Activated T-cell treated with anti-CD3 and anti-CD28 coated beads, Interleukin-2, amount 50 U/mL, for 48 hours (primary cell): ENCODE measurements at regions not wholly inside any gene's neighbourhood (a gene's known extent, or its start where the extent isn't known, plus 50 kb on each side); places are given as distances from the start of the nearest gene placed in this dataset.

Source experiments
- DNase-seq, 2 experiments: peaks; one replicate each; pipeline ENCODE4 v3.0.0-alpha.2; 2020

DNA sequence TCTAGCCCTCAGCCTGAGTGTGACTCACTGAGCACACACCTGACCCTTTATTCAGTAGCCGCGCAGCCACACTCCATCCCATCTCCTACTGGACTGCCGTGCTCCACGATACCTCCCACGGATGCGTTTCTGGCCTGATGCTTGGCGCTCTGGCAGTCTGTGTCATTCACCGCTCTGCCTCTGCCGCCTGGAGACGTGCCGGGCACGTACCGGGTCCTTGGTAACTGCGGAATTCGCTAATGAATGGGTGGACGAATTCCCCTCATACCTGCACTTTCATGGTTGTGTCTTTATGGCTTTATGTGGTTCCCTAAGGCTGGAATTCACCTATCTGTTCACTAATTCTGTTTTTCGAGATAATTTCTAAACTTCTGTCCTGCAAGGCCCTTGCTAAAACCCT lies 405.7 kb downstream of the QKI start:
- no peak for DNase-seq

- no peak for DNase-seq
Measured at GRCh38 chr6:163818719-163819118, 404.2 kb downstream of the QKI start.

DNA sequence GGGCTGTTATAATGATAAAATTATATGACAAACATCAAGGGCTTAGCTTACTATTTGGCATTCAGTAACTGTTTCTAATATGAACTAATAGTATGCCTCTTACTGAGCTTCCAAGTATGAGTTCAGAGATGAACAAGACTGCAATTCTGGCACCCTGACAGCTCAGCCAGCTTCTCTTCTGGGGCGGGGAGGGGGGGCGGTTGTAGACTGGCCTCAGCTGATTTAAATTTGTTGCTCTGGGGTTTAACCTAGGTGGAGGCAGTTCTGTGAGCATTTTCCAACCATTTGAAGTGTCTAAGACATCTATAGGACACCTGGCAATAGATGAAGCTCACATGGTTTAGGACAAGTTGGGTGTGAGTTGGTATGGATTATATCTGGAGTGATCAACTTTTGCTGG lies 401.9 kb downstream of the QKI start:
- no peak for DNase-seq

DNA sequence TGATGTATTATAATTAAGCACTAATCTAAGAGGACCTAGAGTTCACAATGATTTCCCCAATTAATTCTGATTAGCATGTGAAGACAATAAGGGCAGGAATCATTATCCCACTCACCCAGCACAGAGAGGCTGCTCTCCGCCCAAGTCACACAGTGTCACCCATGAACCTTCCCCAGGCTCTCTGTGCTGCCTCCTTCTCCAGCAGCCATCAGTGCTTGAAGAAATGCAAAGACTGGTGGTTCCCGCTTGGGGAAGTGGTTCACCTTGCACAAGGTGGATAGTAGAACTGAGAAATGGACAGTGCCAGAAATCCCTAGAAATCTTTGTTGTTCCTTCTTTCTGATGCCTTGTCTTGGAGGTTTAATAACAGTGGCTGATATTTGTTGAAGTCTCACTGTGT lies 401.3 kb downstream of the QKI start:
- DNase-seq: no peak

DNA sequence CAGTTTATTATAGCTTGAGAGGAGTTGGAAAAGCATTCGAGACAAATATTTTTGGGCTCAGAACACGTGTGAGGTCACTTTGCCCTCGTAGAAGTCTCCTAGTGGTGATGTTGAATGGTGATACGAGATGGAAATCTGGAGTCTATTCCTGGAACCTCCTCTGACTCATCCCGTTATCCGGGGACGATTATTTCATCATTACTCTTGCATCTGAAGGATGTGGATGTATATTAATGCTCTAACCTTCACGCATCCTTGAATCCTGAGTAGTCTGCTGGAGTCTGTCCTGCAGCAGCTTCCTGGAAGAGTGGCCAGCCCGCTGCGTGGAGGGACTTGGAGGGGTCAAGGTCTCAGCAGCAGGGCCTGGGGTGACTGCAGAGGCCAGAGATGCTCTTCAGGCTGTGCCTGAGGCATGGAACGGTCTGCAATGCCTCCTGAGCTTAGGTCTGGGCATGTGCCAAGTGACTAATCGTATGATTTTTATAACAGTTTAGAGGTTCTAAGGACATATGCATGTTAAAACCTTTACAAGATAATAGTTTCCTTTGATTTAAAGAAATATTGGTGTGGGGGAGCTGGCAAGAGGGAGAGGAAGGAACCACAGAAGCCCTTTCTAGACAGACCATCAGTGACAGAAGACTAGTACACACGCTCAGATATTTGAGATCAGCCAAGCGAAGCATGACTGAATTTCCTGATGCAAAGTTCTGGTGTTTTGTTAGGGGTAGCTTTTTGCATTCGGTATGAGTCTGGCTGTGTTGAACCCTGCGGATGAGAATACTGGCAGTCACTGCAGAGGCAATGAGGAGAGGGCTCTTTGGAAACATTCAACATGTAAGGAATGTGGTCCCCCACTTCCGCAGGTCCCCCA lies 400.2 kb downstream of the QKI start:
- no peak for DNase-seq

DNA sequence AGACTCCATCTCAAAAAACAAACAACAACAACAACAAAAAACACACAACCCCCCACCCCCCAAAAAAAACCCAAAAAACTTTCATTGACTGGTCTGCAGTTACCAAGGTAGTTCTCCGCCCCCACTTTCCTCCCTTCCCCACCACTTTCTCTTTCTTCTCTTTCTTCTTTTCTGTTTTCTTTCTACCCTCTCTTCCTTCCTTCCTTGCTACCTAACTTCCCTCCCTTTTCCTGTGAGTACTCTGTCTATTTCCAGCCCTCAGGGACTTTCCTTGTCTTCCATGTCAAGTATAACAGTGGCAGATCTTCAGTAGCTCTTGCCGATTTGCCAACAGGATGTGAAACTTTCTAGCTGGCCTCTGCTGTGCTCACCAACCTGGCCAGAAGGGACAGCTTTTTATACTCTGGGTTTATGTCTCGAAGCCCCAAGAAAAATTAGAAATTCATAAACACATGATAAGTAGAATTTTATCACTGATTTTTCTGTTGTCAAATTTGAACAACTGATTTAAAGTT lies 399.5 kb downstream of the QKI start:
- no peak for DNase-seq

DNA sequence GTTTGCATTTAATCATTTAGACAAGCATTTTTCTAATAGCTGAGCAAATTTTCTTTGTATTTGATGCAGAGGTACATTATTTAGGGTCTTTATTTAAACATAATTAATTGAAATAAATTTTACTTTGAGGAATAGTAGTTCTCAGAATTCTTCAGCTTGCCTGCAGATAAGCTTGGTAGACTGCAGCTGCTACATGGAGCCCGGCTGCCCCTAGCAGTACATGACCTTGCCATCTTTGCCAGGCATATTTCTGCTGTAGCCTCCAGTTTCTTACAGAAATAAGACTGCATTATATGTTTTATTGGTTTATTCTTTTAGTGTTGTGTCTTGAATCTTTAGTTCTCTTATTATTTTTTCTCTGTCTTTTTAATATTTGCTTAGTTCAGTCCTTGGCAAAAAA lies 396.8 kb downstream of the QKI start:
- no peak for DNase-seq

DNA sequence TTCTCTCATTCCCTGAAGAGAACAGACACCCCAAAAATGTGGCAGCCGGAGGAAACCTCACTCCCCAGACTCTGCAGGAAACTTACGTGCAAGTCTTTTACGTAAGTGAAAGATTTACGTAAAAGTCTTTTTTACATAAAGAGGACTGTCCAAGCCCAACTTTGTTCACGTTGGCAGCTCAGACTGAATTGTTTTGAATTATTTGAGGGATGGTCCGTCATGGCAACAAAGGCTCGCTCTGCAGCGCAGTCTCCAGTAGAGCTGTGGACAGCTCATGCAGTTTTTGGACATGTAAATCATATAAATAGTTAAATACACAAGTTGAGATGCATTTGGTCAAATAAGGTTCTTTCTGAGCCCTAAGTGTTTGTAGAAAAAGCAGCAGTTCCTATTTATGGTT lies 394.8 kb downstream of the QKI start:
- no peak for DNase-seq

- no peak for DNase-seq
Measured at GRCh38 chr6:163808871-163809270, 394.4 kb downstream of the QKI start.

GRCh38 chr6:163808231-163808630 lies 393.7 kb downstream of the QKI start:
- no peak for DNase-seq

DNA sequence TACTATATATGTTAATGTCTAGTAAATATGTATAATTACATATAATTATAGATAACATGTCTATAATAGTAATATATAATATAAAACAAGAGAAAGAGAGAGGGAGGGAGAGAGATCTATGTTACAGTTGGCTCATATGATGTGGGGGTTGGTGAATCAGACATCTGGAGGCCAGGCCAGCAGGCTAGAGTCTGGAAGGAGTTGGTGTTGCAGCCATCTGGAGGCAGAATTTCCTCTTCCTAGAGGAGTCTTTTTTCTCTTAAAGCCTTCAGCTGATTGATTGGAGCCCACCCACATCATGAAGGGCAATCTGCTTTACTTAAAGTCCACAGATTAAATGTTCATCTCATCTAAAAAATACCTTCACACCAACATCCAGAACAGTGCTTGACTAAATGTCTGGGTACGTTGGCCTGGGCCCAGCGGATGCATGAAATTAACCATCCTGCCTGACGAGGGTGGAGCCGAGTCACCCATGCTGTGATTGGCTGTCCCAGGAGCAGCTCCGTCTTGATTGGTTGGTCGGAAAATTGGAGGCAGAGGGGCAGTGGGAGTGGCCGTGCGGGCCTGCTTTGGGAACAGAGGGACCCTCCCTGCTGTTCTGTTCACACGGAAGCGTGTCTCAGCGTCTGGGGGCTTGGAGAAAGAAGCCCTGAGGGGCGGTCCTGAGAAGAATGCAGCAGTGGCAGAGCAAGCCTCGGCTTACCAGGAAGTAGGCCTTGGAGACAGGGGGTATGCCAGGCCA lies 392.4 kb downstream of the QKI start:
- DNase-seq: no peak

DNA sequence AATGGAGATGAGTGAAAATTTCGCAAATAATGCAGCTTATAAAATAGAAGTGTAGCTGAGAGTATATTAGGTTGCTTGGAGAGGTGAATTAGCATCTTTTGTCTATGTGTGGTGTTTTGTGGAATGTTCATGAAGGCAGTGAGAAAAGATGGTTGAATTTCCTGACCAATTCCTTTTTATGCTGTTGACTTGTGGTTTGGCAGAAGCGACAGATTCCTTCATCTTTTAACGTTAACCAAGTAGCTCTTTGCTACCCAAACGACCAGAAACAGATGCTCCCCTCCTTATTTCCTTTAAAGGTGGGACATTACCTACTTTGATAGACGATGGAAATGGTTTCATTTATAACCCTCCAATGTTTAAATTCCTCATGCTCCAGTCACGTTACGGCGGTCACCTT lies 390.5 kb downstream of the QKI start:
- no peak for DNase-seq

DNA sequence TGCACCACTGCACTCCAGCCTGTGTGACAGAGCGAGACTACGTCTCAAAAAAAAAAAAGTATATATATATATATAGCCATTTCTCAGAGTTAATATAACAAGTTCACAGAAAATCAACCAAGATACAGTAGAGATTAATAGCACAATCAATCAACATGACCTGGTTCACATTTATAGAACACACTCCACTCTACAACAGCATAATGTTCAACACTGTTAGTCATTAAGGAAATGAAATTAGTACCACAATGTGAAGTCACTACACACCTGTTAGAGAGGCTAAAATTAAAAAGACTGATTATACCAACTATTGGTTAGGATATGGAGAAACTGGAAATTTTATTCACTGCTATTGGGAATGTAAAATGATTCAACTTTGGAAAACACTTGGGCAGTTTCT lies 387.7 kb downstream of the QKI start:
- no peak for DNase-seq

GRCh38 chr6:163797296-163797845 lies 382.9 kb downstream of the QKI start:
- no peak for DNase-seq

DNA sequence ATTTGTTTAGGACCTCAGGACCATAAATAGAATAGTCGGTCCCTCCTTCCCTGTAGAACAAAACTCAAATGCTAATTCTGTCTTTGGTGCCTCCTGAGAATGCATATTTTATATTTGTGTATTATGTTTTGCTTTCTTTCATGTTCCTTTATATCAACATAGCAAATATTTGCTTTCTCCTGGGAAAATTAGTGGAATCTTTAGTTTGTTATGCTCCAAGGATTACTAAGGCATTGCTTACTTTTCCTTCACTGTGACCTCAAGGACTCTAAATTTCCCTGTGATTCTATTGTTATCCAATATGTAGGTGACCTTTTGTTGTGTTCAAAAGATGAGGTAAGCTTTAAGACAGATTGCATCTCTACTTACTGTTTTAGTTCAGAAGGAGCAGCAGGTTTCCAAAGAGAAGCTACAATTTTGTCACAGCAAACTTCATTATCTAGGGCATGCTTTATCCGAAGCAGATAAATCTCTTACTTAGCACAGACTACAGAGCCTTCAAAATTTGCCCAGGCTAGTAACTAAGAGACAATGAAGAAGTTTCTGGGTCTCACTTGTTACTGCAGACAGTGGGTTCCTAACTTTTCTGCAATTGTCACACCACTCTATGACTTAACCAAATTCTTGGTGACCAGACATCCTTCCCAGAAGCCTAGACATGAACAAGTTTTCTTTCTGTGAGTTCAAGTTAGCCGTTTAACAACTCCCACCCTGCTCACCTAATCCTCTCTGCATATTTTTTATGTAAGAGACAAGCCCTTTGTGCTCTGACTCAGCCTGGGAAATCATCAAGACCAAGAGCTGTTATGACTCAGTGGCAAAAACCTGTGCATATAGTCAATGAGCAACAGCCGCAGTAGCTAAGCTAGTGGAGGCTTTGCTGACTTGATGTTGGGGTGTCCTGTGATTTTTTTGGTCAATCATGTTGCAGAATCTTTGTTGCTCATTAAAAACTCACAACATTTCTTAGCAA lies 378.8 kb downstream of the QKI start:
- DNase-seq: no peak

- DNase-seq: no peak
Measured at GRCh38 chr6:163790266-163790840, 375.8 kb downstream of the QKI start.

- DNase-seq: no peak
Measured at GRCh38 chr6:163789199-163789810, 374.8 kb downstream of the QKI start.

GRCh38 chr6:163786995-163787671 lies 372.6 kb downstream of the QKI start:
- no peak for DNase-seq

GRCh38 chr6:163782436-163783003 lies 368.0 kb downstream of the QKI start:
- DNase-seq: no peak

- no peak for DNase-seq
Measured at GRCh38 chr6:163780994-163781393, 366.5 kb downstream of the QKI start.
